ENCODE measurements at regions not wholly inside any gene's neighbourhood (a gene's known extent, or its start where the extent isn't known, plus 50 kb on each side); places are given as distances from the start of the nearest gene placed in this dataset.

- DNase-seq (ENCODE audit: low spot score): no peak
Measured at GRCh38 chr2:12495247-12495868, 221.4 kb upstream of the TRIB2 start.

- no peak for DNase-seq (ENCODE audit: low spot score)
Measured at GRCh38 chr2:12498286-12498685, 218.4 kb upstream of the TRIB2 start.

- DNase-seq (ENCODE audit: low spot score): no peak
Measured at GRCh38 chr2:12498704-12499103, 218.0 kb upstream of the TRIB2 start.

- no peak for DNase-seq (ENCODE audit: low spot score)
Measured at GRCh38 chr2:12500899-12501298, 215.8 kb upstream of the TRIB2 start.

- no peak for DNase-seq (ENCODE audit: low spot score)
Measured at GRCh38 chr2:12501469-12502158, 215.1 kb upstream of the TRIB2 start.

- no peak for DNase-seq (ENCODE audit: low spot score)
Measured at GRCh38 chr2:12502759-12503158, 214.0 kb upstream of the TRIB2 start.

- no peak for DNase-seq (ENCODE audit: low spot score)
Measured at GRCh38 chr2:12504443-12504842, 212.3 kb upstream of the TRIB2 start.

- no peak for DNase-seq (ENCODE audit: low spot score)
Measured at GRCh38 chr2:12506846-12507245, 209.9 kb upstream of the TRIB2 start.

GRCh38 chr2:12507295-12507694 is 209.4 kb upstream of the TRIB2 start:
- no peak for DNase-seq (ENCODE audit: low spot score)

- DNase-seq (ENCODE audit: low spot score): no peak
Measured at GRCh38 chr2:12510070-12510469, 206.7 kb upstream of the TRIB2 start.

- DNase-seq (ENCODE audit: low spot score): no peak
Measured at GRCh38 chr2:12513339-12513738, 203.4 kb upstream of the TRIB2 start.

GRCh38 chr2:12514168-12514567 is 202.6 kb upstream of the TRIB2 start:
- DNase-seq (ENCODE audit: low spot score): no peak

- DNase-seq (ENCODE audit: low spot score): no peak
Measured at GRCh38 chr2:12514631-12515437, 201.9 kb upstream of the TRIB2 start.

GRCh38 chr2:12515871-12516270 is 200.9 kb upstream of the TRIB2 start:
- DNase-seq (ENCODE audit: low spot score): no peak

- no peak for DNase-seq (ENCODE audit: low spot score)
Measured at GRCh38 chr2:12533337-12534005, 183.3 kb upstream of the TRIB2 start.

- DNase-seq (ENCODE audit: low spot score): no peak
Measured at GRCh38 chr2:12534646-12535263, 182.0 kb upstream of the TRIB2 start.

GRCh38 chr2:12536976-12537375 is 179.8 kb upstream of the TRIB2 start:
- no peak for DNase-seq (ENCODE audit: low spot score)

GRCh38 chr2:12538138-12538694 is 178.5 kb upstream of the TRIB2 start:
- no peak for DNase-seq (ENCODE audit: low spot score)

- DNase-seq (ENCODE audit: low spot score): no peak
Measured at GRCh38 chr2:12539336-12539735, 177.4 kb upstream of the TRIB2 start.

- no peak for DNase-seq (ENCODE audit: low spot score)
Measured at GRCh38 chr2:12539776-12540562, 176.8 kb upstream of the TRIB2 start.

Data from globus pallidus (tissue), 1 donor.